Neuronal stem cell (in vitro differentiated cells): ENCODE measurements at regions not wholly inside any gene's neighbourhood (a gene's known extent, or its start where the extent isn't known, plus 50 kb on each side); places are given as distances from the start of the nearest gene placed in this dataset.
"Not testable (repeated sequence)": the region's sequence is repeated elsewhere in the genome, so short reads cannot be mapped to it uniquely, and the experiment has no call there.

Experiments
- DNase-seq: peaks from one replicate; pipeline ENCODE4 v3.0.0-alpha.2; 2013; ENCODE audit warnings: low spot score
- H2AFZ ChIP-seq: one replicate; pipeline ENCODE4 v1.6.1; 2013; ENCODE audit warnings: mild to moderate bottlenecking, low read length, inconsistent platforms
- H2AK5ac ChIP-seq: 2 replicates; pipeline ENCODE4 v1.6.1; 2013; ENCODE audit warnings: low read depth, mild to moderate bottlenecking, inconsistent platforms, low read length, moderate library complexity, mixed read lengths
- H2BK120ac ChIP-seq: 2 replicates; pipeline ENCODE4 v1.6.1; 2013; ENCODE audit warnings: low read depth, mild to moderate bottlenecking, inconsistent platforms, low read length, moderate library complexity, mixed read lengths
- H2BK12ac ChIP-seq: one replicate; pipeline ENCODE4 v1.6.1; 2013; ENCODE audit warnings: low read length, inconsistent platforms
- H2BK15ac ChIP-seq: 2 replicates; pipeline ENCODE4 v1.6.1; 2013; ENCODE audit warnings: mild to moderate bottlenecking, low read length, inconsistent platforms, mixed read lengths
- H2BK5ac ChIP-seq: one replicate; pipeline ENCODE4 v1.6.1; 2013; ENCODE audit warnings: inconsistent platforms, mild to moderate bottlenecking, low read length, moderate library complexity
- H3K14ac ChIP-seq: one replicate; pipeline ENCODE4 v1.6.1; 2013; ENCODE audit warnings: low read length, inconsistent platforms
- H3K18ac ChIP-seq: 2 replicates; pipeline ENCODE4 v1.6.1; 2013; ENCODE audit warnings: low read length, inconsistent platforms
- H3K23ac ChIP-seq: 2 replicates; pipeline ENCODE4 v1.6.1; 2013; ENCODE audit warnings: low read depth, mild to moderate bottlenecking, mixed read lengths, low read length, inconsistent platforms; ENCODE audit not compliant: poor library complexity
- H3K27ac ChIP-seq: replicated peaks from 3 replicates; pipeline ENCODE4 v1.5.1; 2013; ENCODE audit warnings: low read length, inconsistent platforms
- H3K27me3 ChIP-seq, 3 experiments: 2 replicates each; pipeline ENCODE4 v1.6.1; 2013; ENCODE audit warnings: low read length in 3 of 3, mild to moderate bottlenecking in 2 of 3, inconsistent platforms in 1 of 3, low read depth in 1 of 3, mixed read lengths in 1 of 3, moderate library complexity in 1 of 3; ENCODE audit not compliant: control insufficient read depth in 3 of 3, insufficient read depth in 3 of 3
- H3K36me3 ChIP-seq, 2 donors: replicated peaks in 1 of 2; 2 replicates each; pipeline ENCODE4 v1.6.1; 2013; ENCODE audit warnings: low read length in 2 of 2; ENCODE audit not compliant: control insufficient read depth in 2 of 2, insufficient read depth in 2 of 2
- H3K4ac ChIP-seq: 2 replicates; pipeline ENCODE4 v1.6.1; 2013; ENCODE audit warnings: inconsistent platforms, mild to moderate bottlenecking, low read length, moderate library complexity
- H3K4me1 ChIP-seq, 2 donors: 1 replicate in 1 of 2; 2 replicates in 1 of 2; pipeline ENCODE4 v1.6.1; 2013; ENCODE audit warnings: low read length in 2 of 2, low read depth in 1 of 2; ENCODE audit not compliant: control insufficient read depth in 2 of 2, insufficient read depth in 1 of 2
- H3K4me2 ChIP-seq: one replicate; pipeline ENCODE4 v1.6.1; 2013; ENCODE audit warnings: mild to moderate bottlenecking, low read length, inconsistent platforms; ENCODE audit not compliant: insufficient read depth, poor library complexity, severe bottlenecking
- H3K4me3 ChIP-seq, 2 donors: 2 replicates each; pipeline ENCODE4 v1.5.1; 2013; ENCODE audit warnings: low read length in 2 of 2, mild to moderate bottlenecking in 2 of 2, inconsistent platforms in 1 of 2, moderate library complexity in 1 of 2
- H3K79me1 ChIP-seq: one replicate; pipeline ENCODE4 v1.6.1; 2013; ENCODE audit warnings: low read depth, mild to moderate bottlenecking, inconsistent platforms, low read length, moderate library complexity
- H3K9ac ChIP-seq: one replicate; pipeline ENCODE4 v1.6.1; 2013; ENCODE audit warnings: mild to moderate bottlenecking, low read depth, low read length, inconsistent platforms; ENCODE audit not compliant: poor library complexity
- H3K9me3 ChIP-seq, 2 donors: replicated peaks in 1 of 2; 2 replicates each; pipeline versions ENCODE3 to v1.6.1; 2013; ENCODE audit warnings: low read length in 2 of 2, mild to moderate bottlenecking in 2 of 2, inconsistent platforms in 1 of 2, low read depth in 1 of 2, mixed read lengths in 1 of 2, moderate library complexity in 1 of 2; ENCODE audit not compliant: control insufficient read depth in 2 of 2, insufficient read depth in 1 of 2
- H4K8ac ChIP-seq: one replicate; pipeline ENCODE4 v1.6.1; 2013; ENCODE audit warnings: low read depth, mild to moderate bottlenecking, inconsistent platforms, low read length, moderate library complexity
- H4K91ac ChIP-seq: one replicate; pipeline ENCODE4 v1.6.1; 2013; ENCODE audit warnings: low read length, low read depth, mild to moderate bottlenecking, inconsistent platforms; ENCODE audit not compliant: poor library complexity
- WGBS, 2 donors: extraction: QIAGEN DNeasy Blood & Tissue Kit; methylation state at CpG; one replicate each; pipeline ENCODE4 v1.1.7; 2013; ENCODE audit warnings: missing lambda C conversion rate in 2 of 2, mixed read lengths in 1 of 2; ENCODE audit not compliant: insufficient read length in 2 of 2, insufficient replicate concordance in 1 of 2; ENCODE audit errors: extremely low coverage in 2 of 2; 5-methylcytosine and 5-hydroxymethylcytosine counted together

GRCh38 chr1:166695115-166695514, 144.2 kb upstream of the POGK start:
- Histone ChIP-seq H4K8ac (no peak overlapping the region), H3K4ac (no peak overlapping the region), H2AK5ac (no peak overlapping the region), H3K18ac (no peak overlapping the region), H2BK5ac (no peak overlapping the region), H3K4me1 (no peaks in the 10 kb centered on the region), H3K36me3 (no peaks in the 10 kb centered on the region), H2BK15ac (no peak overlapping the region), H2AFZ (no peak overlapping the region), H2BK120ac (no peak overlapping the region), H3K4me3 (no peak overlapping the region), H4K91ac (no peak overlapping the region), H3K27ac (no peak overlapping the region), H3K79me1 (no peaks in the 10 kb centered on the region), H3K9me3 (no peaks in the 10 kb centered on the region), H3K14ac (no peak overlapping the region), H3K4me2 (no peak overlapping the region), H2BK12ac (no peak overlapping the region), H3K23ac (no peak overlapping the region), H3K27me3 (no peaks in the 10 kb centered on the region), H3K9ac (no peak overlapping the region)
- no peak for DNase-seq
- no CpG with 5 or more reads among the region's 1 CpG for WGBS, 2 donors

DNA sequence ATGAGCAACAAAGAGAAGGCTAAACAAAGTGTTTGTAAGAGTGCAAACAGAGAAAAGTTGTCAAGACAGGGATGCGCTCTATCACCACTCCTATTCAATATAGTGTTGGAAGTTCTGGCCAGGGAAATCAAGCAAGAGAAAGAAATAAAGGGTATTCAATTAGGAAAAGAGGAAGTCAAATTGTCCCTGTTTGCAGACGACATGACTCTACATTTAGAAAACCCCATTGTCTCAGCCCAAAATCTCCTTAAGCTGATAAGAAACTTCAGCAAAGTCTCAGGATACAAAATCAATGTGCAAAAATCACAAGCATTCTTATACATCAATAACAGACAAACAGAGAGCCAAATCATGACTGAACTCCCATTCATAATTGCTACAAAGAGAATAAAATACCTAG, 143.4 kb upstream of the POGK start:
- not testable (repeated sequence) for H2BK12ac ChIP-seq, DNase-seq, H2AFZ ChIP-seq, H3K27ac ChIP-seq, H4K91ac ChIP-seq, H3K9me3 ChIP-seq, H3K4me3 ChIP-seq, H2BK5ac ChIP-seq, H3K14ac ChIP-seq, H3K23ac ChIP-seq, H3K79me1 ChIP-seq, H3K36me3 ChIP-seq, H3K18ac ChIP-seq, H4K8ac ChIP-seq, H2AK5ac ChIP-seq, H2BK120ac ChIP-seq, H3K4ac ChIP-seq, H3K9ac ChIP-seq, H3K4me2 ChIP-seq, H2BK15ac ChIP-seq, H3K4me1 ChIP-seq, H3K27me3 ChIP-seq
- WGBS, 2 donors: no CpG with 5 or more reads among the region's 2 CpGs

DNA sequence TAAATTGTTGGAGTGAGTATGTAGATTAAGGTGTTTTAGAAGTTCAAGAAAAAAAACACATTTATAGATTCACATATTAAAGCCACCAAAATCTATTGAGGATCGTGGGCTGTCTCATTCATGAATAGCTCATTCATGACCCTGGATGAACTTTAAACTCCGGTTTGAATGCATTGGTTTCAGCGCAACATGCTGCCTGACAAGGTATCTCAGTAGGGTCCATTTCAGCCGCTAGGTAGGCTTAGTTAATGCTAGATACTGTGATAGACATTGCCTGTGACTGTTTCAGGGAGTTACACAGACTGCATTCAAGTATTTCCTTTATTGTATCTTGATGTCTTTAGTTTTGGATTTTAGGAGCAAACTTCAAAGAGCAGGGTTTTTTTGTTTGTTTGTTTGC, 140.5 kb upstream of the POGK start:
- Histone ChIP-seq H3K23ac (no peak overlapping the region), H2BK12ac (no peak overlapping the region), H3K9ac (no peak overlapping the region), H2AFZ (no peak overlapping the region), H2BK5ac (no peak overlapping the region), H4K8ac (no peak overlapping the region), H3K27me3 (no peaks in the 10 kb centered on the region), H3K36me3 (no peaks in the 10 kb centered on the region), H2BK15ac (no peak overlapping the region), H3K4me3 (no peak overlapping the region), H3K9me3 (no peaks in the 10 kb centered on the region), H3K14ac (no peak overlapping the region), H3K4me1 (no peaks in the 10 kb centered on the region), H3K27ac (no peak overlapping the region), H4K91ac (no peak overlapping the region), H2AK5ac (no peak overlapping the region), H3K18ac (no peak overlapping the region), H3K79me1 (no peaks in the 10 kb centered on the region), H2BK120ac (no peak overlapping the region), H3K4me2 (no peak overlapping the region), H3K4ac (no peak overlapping the region)
- DNase-seq: no peak
- WGBS, 2 donors: no CpG with 5 or more reads among the region's 4 CpGs

- Histone ChIP-seq H3K4ac (no peak overlapping the region), H4K91ac (no peak overlapping the region), H3K4me1 (no peaks in the 10 kb centered on the region), H3K4me2 (no peak overlapping the region), H3K79me1 (no peaks in the 10 kb centered on the region), H3K14ac (no peak overlapping the region), H2AK5ac (no peak overlapping the region), H3K27me3 (no peaks in the 10 kb centered on the region), H3K18ac (no peak overlapping the region), H3K9ac (no peak overlapping the region), H2BK12ac (no peak overlapping the region), H3K36me3 (no peaks in the 10 kb centered on the region), H3K4me3 (no peak overlapping the region), H2AFZ (no peak overlapping the region), H2BK5ac (no peak overlapping the region), H3K9me3 (no peaks in the 10 kb centered on the region), H2BK15ac (no peak overlapping the region), H3K23ac (no peak overlapping the region), H4K8ac (no peak overlapping the region), H2BK120ac (no peak overlapping the region), H3K27ac (no peak overlapping the region)
- DNase-seq: no peak
- WGBS, 2 donors: no CpG with 5 or more reads among the region's 5 CpGs
Observed at GRCh38 chr1:166699613-166700012, 139.7 kb upstream of the POGK start.
